NB4 (cell line): ENCODE measurements at regions not wholly inside any gene's neighbourhood (a gene's known extent, or its start where the extent isn't known, plus 50 kb on each side); places are given as distances from the start of the nearest gene placed in this dataset.

Experiments used
- DNase-seq: peaks from one replicate; pipeline ENCODE4 v3.0.0; 2010; ENCODE audit warnings: low read depth
- H3K4me3 ChIP-seq: one replicate; pipeline ENCODE4 v1.5.1; 2011; ENCODE audit warnings: mild to moderate bottlenecking, low read depth, low read length, moderate library complexity
- MYC ChIP-seq: IDR thresholded peaks from 2 replicates; pipeline ENCODE4 v1.6.1; 2011; ENCODE audit warnings: low read depth, low read length
- POLR2A ChIP-seq: IDR thresholded peaks from 2 replicates; pipeline ENCODE4 v1.6.1; 2011; ENCODE audit warnings: mild to moderate bottlenecking; ENCODE audit not compliant: insufficient read length; ENCODE audit errors: extremely low read depth
- TF ChIP-seq, protein P1 (sequence below): IDR thresholded peaks from 2 replicates; pipeline ENCODE4 v1.6.1; 2011; ENCODE audit warnings: low read depth, low read length
- TF ChIP-seq, protein P2 (sequence below): IDR thresholded peaks from one replicate; pipeline ENCODE4 v1.5.1; 2012; ENCODE audit warnings: low read depth, low read length

DNA sequence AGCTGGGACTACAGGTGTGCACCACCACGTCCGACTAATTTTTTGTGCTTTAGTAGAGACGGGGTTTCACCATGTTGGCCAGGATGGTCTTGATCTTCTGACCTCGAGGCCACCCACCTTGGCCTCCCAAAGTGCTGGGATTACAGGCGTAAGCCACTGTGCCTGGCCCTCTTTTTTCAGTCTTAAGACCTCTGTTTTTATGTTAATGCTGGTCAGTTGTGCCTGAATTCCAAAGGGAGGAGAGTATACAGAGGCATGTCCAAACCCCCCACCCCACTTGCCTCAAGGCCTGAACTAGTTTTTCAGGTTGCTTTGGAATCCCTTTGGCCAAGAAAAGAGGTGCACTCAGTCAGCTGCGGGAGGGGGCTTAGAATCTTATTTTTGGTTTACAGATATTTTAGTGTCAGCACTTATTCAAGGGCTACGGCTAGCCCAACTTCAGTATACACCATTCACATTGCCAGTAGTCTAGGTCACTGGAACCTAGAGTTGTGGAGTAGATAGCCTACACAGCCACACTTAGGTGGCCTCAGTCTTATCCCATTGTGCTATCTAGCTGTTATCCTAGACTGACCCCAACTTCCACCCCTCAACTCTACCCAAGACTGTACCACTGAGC lies 128.0 kb upstream of the TPM1 start:
- TF ChIP-seq, protein P1, sequence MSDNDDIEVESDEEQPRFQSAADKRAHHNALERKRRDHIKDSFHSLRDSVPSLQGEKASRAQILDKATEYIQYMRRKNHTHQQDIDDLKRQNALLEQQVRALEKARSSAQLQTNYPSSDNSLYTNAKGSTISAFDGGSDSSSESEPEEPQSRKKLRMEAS = no peak
- TF ChIP-seq, protein P2, sequence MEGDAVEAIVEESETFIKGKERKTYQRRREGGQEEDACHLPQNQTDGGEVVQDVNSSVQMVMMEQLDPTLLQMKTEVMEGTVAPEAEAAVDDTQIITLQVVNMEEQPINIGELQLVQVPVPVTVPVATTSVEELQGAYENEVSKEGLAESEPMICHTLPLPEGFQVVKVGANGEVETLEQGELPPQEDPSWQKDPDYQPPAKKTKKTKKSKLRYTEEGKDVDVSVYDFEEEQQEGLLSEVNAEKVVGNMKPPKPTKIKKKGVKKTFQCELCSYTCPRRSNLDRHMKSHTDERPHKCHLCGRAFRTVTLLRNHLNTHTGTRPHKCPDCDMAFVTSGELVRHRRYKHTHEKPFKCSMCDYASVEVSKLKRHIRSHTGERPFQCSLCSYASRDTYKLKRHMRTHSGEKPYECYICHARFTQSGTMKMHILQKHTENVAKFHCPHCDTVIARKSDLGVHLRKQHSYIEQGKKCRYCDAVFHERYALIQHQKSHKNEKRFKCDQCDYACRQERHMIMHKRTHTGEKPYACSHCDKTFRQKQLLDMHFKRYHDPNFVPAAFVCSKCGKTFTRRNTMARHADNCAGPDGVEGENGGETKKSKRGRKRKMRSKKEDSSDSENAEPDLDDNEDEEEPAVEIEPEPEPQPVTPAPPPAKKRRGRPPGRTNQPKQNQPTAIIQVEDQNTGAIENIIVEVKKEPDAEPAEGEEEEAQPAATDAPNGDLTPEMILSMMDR = no peak
- TF ChIP-seq MYC (no peak), POLR2A (no peak)
- no peak overlapping the region for H3K4me3 ChIP-seq
- no peak for DNase-seq

DNA sequence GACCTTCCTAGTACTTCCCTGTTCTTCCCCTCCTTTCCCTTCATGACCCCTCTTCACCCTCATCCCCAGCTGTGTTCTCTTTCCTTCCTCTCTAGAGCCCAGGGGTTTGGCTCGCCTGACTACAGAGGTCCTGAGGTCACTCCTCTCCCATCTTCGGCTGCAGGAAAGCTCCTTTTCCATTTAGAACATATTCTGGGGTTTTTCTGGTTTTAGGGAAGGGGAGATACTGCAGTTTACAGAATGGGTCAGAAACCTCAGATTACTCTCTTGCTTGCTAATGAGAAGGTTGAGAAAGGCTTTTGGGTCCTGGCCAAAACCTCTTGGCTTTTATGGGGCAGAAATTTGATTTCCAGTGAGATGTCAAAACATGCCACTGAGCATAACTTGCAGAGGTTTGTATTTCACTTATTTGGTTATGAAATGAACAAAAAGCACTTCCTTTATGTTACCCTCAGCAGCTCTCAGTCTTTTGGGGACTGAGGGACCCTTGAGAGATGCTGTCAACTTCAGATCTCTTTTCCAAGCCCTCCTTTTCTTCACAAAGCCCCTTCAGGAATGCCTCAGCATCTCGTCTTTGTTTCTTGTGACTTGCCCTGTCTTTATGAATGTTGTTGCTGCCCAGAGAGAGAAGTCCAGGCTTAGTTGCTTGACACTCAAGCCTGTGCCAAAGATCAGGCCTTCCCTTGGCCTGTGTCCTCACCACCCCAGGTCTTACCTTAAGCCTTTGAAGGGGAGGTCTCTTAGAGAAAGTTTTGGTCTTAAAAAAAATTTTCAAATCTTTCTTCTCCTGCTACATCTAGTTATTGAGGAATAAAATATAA lies 121.7 kb upstream of the TPM1 start:
- no peak for TF ChIP-seq POLR2A
- TF ChIP-seq, protein P1 = no peak
- TF ChIP-seq MYC = no peak
- TF ChIP-seq, protein P2 = no peak
- DNase-seq = no peak

DNA sequence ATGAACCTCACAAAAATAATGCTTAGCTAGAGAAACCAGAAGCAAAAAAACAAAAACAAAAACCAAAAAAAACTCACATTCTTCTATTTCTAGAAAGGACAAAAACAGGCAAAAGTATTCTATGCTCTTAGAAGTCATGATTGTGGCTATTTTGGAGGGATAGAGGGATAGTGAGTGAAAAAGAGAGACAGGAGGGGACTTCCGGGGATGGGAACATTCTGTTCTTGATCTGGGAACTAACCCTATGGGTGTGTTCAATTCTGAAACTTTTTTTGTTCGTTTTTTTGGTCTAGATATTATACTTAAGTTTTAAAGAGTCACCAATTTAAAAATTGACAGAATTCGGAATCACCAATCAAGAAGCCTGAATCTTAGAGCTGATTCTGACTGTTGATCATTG lies 120.0 kb upstream of the TPM1 start:
- no peak for DNase-seq
- H3K4me3 ChIP-seq = no peak overlapping the region
- TF ChIP-seq, protein P1 = no peak
- no peak for TF ChIP-seq MYC
- TF ChIP-seq, protein P2 = no peak
- TF ChIP-seq POLR2A = no peak

More for the DNA sequence above, 121.7 kb upstream of the TPM1 start:
- no peak overlapping the region for H3K4me3 ChIP-seq

DNA sequence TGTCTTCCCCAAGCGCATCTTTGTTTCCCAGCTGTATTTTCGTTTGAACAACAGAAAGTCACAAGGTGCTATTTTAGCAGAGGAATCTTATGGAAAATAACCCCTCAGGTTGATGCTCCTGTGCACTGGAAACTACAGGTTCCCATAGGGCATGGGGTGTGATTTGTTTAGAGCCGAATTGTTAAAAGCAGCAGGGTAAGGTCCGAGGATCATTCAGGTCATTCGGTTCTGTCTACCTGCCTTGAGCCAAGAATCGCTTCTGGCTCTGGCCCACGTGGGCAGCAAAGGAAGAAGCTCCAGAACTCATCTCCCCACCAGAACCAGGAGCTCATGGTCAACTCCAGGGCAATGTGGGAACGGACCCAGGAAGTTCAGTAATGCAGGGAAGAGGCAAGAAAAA lies 116.7 kb upstream of the TPM1 start:
- no peak overlapping the region for H3K4me3 ChIP-seq
- TF ChIP-seq, protein P1 = no peak
- no peak for TF ChIP-seq MYC
- no peak for DNase-seq

DNA sequence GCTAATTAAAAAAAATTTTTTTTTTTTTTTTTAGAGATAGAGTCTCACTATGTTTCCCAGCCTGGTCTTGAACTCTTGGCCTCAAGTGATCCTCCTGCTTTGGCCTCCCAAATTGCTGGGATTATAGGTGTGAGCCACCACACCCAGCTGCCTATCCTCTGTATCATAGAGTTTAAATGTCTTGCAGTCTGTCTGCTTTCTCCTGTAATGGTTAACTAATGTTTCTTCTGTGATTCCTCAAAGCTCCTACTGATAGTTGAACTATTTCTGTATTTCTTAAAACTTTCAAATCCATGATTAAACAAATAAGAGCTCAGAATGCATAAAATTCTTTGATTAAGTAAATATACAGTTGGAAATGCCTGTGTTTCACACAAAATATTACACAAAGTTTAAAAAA lies 115.4 kb upstream of the TPM1 start:
- DNase-seq = no peak
- H3K4me3 ChIP-seq = no peak overlapping the region
- TF ChIP-seq POLR2A (no peak), MYC (no peak)
- TF ChIP-seq, protein P1 = no peak
- TF ChIP-seq, protein P2 = no peak

DNA sequence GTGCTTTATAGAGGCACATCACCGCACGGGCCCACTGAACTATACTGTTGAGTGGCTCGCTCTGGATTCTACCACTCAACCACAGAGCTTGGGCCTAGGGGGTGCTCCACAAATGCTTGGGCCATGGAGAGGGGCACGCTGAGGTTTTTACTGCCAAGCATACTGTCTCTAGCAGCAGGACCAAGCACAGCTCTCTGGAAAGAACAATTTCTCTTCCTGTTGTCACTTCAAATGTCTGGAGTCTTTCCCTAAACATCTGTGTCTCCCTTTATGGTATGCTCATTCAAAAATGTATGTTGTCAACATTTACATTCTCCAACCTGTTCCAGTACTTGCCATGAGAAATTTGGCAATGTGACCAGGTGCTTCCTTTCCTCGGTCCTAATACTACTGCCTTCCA lies 114.7 kb upstream of the TPM1 start:
- DNase-seq = no peak
- H3K4me3 ChIP-seq = no peak overlapping the region
- TF ChIP-seq MYC = no peak
- no peak for TF ChIP-seq POLR2A
- TF ChIP-seq, protein P2 = no peak
- TF ChIP-seq, protein P1 = no peak
